GM20000 (cell line): ENCODE measurements at regions not wholly inside any gene's neighbourhood (a gene's known extent, or its start where the extent isn't known, plus 50 kb on each side); places are given as distances from the start of the nearest gene placed in this dataset.
"Not testable (repeated sequence)": the region's sequence is repeated elsewhere in the genome, so short reads cannot be mapped to it uniquely, and the experiment has no call there.

Experiments
- DNase-seq: peaks from one replicate; pipeline ENCODE4 v3.0.0; 2012; ENCODE audit warnings: low spot score
- CTCF ChIP-seq: IDR thresholded peaks from 2 replicates; pipeline ENCODE4 v1.5.1; 2012; ENCODE audit warnings: mild to moderate bottlenecking, control low read depth; ENCODE audit errors: extremely low read depth, missing control alignments

GRCh38 chr1:68777851-68778250 lies 281.0 kb upstream of the DEPDC1 start:
- DNase-seq = no peak
- no peak for TF ChIP-seq CTCF

DNA sequence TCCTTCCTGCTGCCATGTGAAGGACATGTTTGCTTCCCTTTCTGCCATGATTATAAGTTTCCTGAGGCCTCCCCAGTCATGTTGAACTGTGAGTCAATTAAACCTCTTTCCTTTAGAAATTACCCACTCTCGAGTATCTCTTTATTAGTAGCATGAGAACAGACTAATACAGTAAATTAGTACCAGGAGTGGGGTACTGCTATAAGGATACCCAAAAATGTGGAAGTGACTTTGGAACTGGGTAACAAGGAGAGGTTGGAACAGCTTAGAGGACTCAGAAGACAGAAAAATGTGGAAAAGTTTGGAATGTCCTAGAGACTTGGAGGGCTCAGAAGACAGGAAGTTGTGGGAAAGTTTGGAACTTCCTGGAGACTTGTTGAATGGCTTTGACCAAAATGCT lies 283.0 kb upstream of the DEPDC1 start:
- DNase-seq = not testable (repeated sequence)

DNA sequence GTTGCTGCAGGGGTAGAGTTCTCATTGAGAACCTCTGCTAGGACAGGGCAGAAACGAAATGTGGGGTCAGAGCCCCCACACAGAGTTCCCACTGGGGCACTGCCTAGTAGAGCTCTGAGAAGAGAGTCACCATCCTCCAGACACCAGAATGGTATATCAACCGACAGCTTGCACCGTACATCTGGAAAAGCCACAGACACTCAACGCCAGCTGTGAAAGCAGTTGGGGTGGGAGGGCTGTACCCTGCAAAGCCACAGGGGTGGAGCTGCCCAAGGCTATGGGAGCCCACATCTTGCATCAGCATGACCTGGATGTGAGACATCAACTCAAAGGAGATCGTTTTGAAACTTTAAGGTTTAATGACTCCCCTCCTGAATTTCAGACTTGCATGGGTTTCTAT lies 284.0 kb upstream of the DEPDC1 start:
- no peak for TF ChIP-seq CTCF
- DNase-seq = no peak

DNA sequence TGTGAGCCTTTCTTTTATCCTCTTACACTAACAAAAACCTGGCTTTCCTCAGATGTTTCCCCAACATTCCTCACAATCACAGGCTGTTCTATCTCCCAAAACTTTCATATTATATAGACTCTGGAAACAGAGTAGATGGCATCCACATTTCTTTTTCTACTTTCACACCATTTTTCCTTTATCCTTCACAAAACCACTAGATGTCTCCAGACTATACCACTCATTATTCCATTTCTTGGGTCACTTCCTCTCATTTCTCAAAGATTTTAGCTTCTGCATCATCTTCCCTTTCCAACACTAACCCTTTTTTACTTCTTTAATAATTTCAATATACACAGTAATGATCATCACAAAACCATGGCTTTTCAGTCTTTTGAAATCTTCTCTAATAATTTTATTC lies 286.0 kb upstream of the DEPDC1 start:
- no peak for TF ChIP-seq CTCF
- DNase-seq = no peak

- no peak for TF ChIP-seq CTCF
These were observed 288.4 kb upstream of the DEPDC1 start for GRCh38 chr1:68785328-68785727.

DNA sequence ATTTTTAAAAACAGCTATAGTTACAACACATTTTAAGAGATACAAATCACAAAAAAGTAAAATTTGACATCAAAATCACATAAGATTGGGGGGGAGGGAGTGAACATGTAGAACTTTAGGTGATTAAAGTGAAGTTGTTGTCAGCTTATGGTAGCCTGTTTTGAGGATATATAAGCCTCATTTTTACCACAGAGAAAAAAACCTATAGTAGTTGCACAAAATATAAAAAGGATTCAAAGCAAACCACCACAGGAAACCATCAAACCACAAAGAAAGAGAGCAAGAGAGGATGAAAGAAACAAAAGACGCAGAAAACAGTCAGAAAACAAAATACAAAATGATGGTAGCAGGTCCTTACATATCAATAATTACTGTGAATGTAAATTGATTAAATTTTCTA lies 291.9 kb upstream of the DEPDC1 start:
- TF ChIP-seq CTCF = no peak
- DNase-seq = no peak

More at GRCh38 chr1:68785328-68785727, 288.4 kb upstream of the DEPDC1 start:
- DNase-seq = no peak

GRCh38 chr1:68791800-68792199 lies 294.9 kb upstream of the DEPDC1 start:
- no peak for TF ChIP-seq CTCF
- no peak for DNase-seq

DNA sequence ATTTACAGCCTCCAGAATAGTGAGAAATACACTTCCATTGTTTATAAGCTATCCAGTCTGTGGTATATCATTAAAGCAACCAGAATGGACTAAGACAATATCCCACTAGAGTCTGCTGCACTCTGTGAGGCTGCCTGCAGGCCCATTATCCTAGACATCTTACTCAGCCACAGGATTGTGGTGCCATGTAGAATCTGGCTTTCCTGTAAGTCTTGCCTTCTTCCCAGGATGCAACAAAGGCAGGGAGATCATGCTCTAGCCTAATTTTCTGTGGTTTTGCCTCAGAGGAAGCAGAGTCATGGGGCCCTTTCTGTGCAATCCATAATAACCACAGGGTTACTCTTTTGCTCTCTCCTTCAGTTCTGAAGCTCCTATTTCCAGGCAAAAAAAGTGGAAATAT lies 299.1 kb upstream of the DEPDC1 start:
- DNase-seq = no peak

More for the DNA sequence above, 299.1 kb upstream of the DEPDC1 start:
- no peak for TF ChIP-seq CTCF
